T47D (cell line): ENCODE measurements at regions not wholly inside any gene's neighbourhood (a gene's known extent, or its start where the extent isn't known, plus 50 kb on each side); places are given as distances from the start of the nearest gene placed in this dataset.

Source experiments
- DNase-seq, 2 experiments: peaks; one replicate each; pipeline versions ENCODE4 v3.0.0 to v3.0.0-alpha.2; 2011 to 2012; ENCODE audit warnings: low read depth in 1 of 2, low spot score in 1 of 2
- JUND ChIP-seq: IDR thresholded peaks from 2 replicates; pipeline ENCODE4 v1.6.1; 2012; ENCODE audit warnings: low read depth
- in situ Hi-C: cut with HindIII; loops from 2 replicates; pipeline ENCODE4 v1.10.0; 2016; ENCODE audit warnings: low sequenced_read_pairs, low pct_unique_long_range_greater_than_20kb

DNA sequence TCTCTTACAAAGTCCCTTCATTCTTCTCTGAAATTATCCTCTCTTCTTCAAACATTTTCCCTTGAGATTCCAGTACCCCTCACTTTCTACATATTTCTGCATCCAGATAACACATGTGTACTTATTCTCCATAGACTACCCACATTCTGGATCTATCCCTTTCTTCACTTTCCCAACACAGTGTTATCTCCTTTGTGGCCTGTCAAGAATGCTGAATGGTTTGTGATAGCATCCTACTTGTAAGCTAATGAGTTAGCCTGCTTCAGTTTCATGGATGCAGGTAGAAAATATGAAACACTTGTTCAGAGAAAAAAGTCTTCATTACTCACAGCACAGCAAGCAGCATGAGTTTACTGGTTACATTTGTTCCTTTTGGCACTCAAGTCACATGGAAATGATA is 245.4 kb downstream of the HTR1B start:
- TF ChIP-seq JUND, result no peak
- in situ Hi-C loops, result no loop called here

GRCh38 chr6:77205936-77206335 is 257.4 kb downstream of the HTR1B start:
- TF ChIP-seq JUND, result no peak
- DNase-seq, result no peak
- in situ Hi-C loops, result no loop called here

More for the DNA sequence above, 245.4 kb downstream of the HTR1B start:
- no peak for DNase-seq

DNA sequence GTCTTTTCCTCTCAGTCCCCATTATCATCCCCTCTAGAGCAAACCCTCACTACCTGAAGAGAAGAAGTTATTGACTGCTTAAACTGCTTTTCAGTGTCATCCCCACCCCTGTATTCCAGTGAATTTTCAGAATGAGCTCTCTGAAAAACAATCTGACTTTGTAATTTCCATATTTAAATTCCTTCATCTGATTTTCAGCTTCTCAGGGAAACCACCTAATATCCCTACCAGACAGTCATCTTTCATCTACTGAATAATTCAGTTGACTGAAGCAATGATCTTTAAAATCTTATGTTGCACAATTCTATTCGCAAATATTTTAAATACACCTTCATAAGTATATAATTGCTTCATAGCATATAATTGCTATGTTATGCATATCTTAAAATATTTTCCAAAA is 258.7 kb downstream of the HTR1B start:
- in situ Hi-C loops, result no loop called here
- TF ChIP-seq JUND, result no peak
- DNase-seq, result no peak

GRCh38 chr6:77183447-77183846 is 279.8 kb downstream of the HTR1B start:
- in situ Hi-C loops, result no loop called here
- no peak for TF ChIP-seq JUND

GRCh38 chr6:77181749-77182148 is 281.5 kb downstream of the HTR1B start:
- TF ChIP-seq JUND, result no peak
- in situ Hi-C loops, result no loop called here
- no peak for DNase-seq

More at GRCh38 chr6:77183447-77183846, 279.8 kb downstream of the HTR1B start:
- no peak for DNase-seq

DNA sequence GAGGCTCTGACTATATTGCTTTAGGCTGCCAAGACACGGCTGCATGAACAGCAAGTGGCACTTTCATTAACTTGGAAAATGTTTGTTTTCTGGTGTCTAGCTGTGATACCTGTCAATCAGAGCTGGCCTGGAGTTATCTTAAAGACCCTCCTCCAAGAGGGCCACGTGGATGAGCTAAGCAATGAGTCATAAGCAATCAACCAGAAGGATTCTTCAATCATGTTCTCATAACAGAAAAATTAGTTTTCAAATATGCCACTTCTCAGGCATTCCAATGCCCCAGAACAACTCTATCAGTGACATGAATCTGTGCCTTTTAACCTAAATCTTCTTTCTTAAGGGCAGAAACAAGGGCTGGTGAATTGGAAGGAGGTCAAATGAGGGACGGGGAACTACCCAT is 283.0 kb downstream of the HTR1B start:
- no peak for TF ChIP-seq JUND
- in situ Hi-C loops, result no loop called here
- DNase-seq, result no peak

GRCh38 chr6:77178821-77179220 is 284.5 kb downstream of the HTR1B start:
- in situ Hi-C loops, result no loop called here
- no peak for TF ChIP-seq JUND
- DNase-seq, result no peak

- no peak for DNase-seq
- in situ Hi-C loops, result no loop called here
- no peak for TF ChIP-seq JUND
Measured at GRCh38 chr6:77177470-77177869, 285.8 kb downstream of the HTR1B start.

DNA sequence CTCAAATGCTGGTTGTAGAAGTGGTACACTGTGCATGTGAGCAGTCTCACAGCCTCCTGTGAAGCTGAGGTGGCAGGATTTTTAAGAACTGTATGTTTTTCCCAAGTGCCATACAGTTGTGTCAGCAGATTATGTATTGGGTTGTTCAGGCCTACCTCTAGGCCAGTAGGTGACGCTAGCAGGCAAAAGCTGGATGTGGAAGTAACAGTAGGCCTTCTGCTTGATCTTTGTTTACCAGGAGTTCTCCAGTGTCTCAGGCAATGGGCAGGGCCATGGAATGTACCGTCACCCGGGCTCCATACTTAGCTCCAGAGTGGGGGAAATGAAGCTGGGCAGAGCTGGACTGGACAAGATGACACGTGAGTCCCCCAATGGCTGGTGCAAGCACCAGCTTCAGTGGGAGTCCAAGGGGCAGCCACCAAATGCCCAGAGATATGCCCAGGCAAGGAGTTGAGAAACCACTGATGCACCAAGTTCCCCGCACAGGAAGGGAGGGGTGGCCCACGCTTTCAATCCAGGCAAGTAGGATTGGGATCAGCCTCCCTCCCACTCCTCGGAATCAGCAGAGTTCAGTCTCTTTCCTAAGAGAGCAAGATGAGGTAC is 289.7 kb downstream of the HTR1B start:
- no peak for TF ChIP-seq JUND
- peak in 1 of 2 experiments; percentile 16 for DNase-seq
- in situ Hi-C loops, result no loop called here

- DNase-seq, result no peak
- in situ Hi-C loops, result no loop called here
- no peak for TF ChIP-seq JUND
Measured at GRCh38 chr6:77172578-77172977, 290.7 kb downstream of the HTR1B start.

DNA sequence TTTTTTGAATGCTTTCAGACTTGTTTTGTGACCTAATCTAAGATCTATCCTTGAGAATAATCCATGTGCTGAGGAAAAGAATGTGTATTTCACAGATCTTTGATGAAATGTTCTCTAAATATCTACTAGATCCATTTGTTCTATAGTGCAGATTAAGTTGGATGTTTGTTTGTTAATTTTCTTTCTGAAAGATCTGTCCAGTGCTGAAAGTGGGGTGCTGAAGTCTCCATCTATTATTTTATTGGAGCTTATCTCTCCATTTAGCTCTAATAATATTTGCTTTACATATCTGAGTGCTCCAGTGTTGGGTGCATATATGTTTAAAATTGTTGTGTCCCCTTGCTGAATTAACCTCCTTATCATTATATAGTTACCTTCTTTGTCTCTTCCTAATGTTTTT is 303.6 kb downstream of the HTR1B start:
- TF ChIP-seq JUND, result no peak
- no peak for DNase-seq
- in situ Hi-C loops, result no loop called here

- in situ Hi-C loops, result no loop called here
- no peak for DNase-seq
- no peak for TF ChIP-seq JUND
Measured at GRCh38 chr6:77151241-77151640, 312.1 kb downstream of the HTR1B start.

- no peak for TF ChIP-seq JUND
- in situ Hi-C loops, result no loop called here
- no peak for DNase-seq
Measured at GRCh38 chr6:77150736-77151135, 312.6 kb downstream of the HTR1B start.

GRCh38 chr6:77145244-77145643 is 318.0 kb downstream of the HTR1B start:
- DNase-seq, result no peak
- TF ChIP-seq JUND, result no peak
- in situ Hi-C loops, result no loop called here
